HG03139 (cell line): ENCODE measurements at regions not wholly inside any gene's neighbourhood (a gene's known extent, or its start where the extent isn't known, plus 50 kb on each side); places are given as distances from the start of the nearest gene placed in this dataset.
"Not testable (repeated sequence)": the region's sequence is repeated elsewhere in the genome, so short reads cannot be mapped to it uniquely, and the experiment has no call there.

Experiments used
- ATAC-seq: cut with Tn5 transposase; IDR thresholded peaks from one replicate; pipeline ENCODE4 v1.9.1; 2021; ENCODE audit not compliant: unreplicated experiment

DNA sequence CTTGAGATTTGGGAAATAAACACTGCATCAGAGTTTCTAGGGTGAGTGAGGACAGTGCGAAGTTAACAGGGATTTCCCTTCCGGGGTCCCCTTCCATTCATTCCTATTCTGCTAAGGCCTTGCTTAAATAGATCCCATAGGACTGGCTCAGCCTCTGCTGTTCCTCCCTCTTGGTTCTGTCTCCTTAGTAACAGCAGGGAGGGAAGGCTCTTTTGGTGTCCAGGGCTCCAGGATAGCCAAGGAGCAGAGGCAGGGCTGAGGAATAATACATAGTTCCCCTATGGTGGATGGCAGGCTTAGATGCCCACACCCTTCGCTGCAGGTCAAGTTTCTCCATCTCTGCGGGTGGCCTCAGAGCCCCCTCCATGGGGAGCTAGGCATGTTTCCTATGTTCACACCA lies 591.7 kb downstream of the ACTL7B start:
- no peak for ATAC-seq

DNA sequence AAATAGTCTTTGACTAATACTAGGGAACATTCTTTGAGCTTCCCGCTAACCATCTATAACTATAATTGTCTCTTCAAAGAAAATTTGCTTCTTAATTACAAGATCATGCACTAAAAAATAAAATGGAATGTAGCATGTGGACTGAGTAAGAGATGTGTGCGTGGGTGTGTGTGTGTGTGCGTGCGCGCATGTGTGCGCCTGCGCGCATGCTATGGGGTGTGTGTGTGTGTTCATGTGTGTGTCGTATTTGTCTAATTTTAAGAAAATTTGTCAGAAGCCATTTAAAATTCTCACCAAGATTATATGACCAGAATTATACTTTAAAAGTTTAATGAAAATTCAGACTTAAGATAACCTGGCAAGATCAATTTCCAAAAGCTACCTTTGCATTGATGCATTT lies 593.0 kb downstream of the ACTL7B start:
- no peak for ATAC-seq

DNA sequence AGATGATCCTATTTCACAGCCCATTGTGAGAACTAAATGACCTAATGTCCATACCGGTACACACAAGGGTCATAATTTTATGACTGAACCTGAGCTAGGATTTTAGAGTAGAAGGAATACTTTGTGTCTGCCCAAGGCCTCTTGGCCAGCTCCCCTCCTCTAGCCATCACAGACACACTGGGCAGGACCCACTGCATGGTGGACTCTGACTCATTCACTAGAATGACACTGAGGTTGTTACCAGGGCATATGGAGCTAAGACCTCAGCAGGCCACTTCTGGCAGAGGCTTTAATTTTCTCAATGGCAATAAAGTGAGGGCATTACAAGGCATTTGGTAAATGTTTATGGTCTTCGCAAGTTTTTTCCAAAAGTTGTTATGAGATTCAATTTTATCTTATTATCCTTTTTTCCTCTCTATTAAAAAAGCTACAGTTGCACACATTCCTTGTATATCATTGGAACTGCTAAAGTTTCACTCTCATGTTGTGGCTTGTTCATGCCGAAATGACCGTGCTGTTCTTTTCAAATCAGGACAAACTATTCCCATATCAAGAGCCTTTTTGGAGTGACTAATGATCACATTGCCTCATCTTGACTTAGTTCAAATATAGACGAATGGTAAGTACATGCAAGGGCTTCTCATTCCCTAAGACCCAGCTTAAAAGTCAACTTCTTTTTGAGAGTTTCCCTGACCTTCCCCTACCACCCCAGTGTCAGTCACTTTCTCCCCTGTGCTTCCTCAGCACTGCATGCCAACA lies 595.7 kb downstream of the ACTL7B start:
- no peak for ATAC-seq

DNA sequence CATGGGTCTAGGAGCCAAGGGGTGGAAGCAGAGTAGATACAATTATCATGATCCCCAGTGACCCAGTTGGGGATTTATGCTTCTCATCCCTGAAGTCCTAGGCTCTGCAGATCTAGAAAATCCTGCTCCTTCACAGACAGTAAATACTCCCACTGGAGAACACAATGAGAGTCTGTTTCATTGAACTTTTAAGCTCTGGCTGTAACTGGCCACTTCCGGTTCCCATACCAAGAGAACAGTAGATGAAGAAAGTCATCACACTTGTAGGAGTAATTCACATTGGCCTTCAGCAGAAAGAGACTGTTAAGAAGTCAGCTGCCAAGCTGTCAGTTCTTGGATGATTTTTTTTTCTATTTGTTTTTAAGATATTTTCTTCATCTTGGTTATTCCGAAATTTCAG lies 597.1 kb downstream of the ACTL7B start:
- ATAC-seq: no peak

DNA sequence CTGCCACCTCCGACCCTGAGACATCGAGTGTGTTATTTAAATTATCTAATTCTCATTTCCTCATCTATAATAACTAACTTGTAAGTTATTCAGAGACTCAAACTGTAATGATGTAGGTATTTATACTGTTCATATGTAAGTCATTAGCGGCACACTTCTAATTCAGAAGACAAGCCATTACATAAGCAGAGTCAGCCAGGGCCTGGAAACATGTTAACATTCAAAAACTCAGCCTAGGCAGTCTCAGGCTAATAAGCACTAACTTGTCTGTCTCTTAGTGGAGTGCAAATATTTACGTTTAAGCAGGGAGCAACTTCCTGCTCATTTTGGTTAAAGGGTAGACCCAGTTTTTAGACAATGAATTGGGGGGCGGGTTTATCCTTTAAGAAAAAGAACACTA lies 598.4 kb downstream of the ACTL7B start:
- no peak for ATAC-seq

DNA sequence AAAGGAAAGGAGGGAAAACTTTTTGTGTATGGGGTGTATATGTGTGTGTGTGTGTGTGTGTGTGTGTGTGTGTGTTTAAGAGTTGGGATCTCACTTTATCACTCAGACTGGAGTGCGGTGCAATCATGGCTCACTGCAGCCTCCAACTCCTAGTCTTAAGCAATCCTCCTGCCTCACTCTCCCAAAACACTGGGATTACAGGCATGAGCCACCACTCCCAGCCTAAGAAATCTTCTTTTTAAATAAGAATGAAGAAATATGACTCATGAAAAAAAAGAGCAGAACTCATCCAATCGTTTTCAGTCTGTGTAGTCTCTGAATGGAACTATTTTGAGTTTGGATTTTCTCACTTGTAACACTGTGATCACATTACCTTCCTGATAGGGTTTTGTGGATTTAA lies 601.5 kb downstream of the ACTL7B start:
- no peak for ATAC-seq

DNA sequence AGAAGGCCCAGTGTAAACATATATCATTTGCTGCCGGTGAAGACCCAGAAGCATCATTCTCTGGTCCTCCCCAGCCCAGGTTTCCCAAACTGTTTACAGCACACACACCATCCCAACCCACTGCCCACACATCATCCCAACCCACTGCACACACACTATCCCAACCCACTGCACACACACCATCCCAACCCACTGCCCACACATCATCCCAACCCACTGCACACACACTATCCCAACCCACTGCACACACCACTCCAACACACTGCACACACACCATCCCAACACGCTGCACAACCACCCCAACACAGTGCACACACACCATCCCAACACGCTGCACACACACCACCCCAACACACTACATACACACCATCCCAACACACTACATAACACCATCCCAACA lies 608.4 kb downstream of the ACTL7B start:
- ATAC-seq: not testable (repeated sequence)

DNA sequence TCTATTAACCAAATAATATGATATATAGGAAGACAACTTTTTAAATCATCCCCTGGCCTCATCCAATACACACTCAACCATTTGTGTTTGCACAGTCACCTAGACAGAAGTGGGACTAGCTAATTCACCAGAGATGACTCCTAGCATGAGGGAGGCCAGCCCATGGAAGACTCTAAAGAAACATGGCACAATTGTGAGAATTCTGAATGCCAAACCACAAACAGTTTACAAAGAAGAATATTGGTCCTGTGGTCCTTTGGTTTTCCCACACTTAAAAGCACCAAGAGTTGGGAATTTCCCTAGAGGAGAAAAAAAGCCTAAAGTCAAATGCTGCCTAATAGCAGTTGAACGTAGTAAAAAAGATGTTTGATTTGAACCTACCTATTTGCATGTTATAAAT lies 609.9 kb downstream of the ACTL7B start:
- no peak for ATAC-seq

DNA sequence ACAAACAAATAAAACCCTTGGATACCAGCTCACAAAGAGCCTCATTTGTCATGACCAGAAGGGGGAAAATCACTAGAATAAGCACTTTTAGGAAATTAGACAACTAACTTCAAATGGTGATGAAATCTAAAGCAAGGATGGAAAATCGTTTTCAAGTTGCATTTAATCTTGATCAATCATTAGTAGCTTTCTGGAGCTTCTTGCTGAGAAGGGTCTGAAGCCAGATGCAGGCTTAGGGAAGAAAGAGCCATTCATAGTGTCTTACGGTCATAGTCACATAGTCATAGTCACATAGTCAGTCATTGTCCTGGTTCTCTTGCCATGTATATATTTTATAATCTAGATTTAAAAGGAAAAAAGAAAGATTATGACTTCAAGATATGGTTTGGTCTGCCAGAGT lies 610.5 kb downstream of the ACTL7B start:
- ATAC-seq: no peak

DNA sequence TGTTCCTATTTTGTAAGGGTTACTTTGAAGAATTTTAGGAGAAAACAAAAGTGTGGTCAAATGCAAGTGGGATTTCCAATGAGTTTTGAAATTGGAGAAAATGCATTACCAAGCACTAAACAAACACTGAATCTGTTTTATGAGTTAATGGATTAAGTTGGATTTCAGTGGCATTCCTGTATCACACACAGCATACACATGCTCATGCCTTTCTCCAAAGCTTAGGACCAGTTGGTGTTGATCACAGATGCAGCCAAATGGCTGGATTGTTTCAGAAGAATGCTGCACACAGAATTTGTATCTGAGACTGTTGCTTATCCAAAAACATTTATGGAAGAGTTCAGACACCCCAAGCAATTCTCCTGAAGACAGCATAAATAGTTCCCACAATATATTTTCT lies 611.1 kb downstream of the ACTL7B start:
- no peak for ATAC-seq

DNA sequence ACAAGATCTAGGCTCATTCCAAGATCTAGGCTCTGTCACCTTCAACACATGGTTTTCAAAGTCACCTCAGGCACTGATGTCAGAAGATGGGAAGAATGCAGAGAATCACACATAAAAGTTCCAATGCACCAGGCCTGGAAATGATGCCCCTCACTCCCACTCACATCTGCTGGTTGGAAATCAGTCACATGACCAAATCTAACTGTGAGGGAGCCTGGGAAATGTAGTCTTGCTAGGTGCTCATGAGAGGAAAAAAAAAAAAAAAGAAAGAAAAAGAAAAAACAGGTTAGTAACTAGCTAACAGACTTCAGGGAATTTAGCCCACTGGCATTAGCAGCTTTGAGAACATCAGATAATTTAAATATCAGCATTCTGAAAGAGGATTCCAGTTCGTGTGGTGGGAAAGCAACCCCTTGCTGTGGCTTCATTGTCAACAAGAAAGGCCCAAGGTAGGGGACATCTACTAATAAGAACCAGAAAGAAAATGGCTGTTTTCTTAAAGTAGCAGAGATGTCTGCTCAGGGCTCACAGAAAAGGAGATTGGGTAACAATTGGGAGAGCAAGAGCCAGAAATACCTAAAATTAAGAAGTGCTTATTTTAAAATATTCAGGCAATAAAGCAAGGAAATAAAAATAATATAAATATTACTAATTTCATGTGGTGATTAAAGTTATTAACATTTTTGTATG lies 614.3 kb downstream of the ACTL7B start:
- no peak for ATAC-seq

DNA sequence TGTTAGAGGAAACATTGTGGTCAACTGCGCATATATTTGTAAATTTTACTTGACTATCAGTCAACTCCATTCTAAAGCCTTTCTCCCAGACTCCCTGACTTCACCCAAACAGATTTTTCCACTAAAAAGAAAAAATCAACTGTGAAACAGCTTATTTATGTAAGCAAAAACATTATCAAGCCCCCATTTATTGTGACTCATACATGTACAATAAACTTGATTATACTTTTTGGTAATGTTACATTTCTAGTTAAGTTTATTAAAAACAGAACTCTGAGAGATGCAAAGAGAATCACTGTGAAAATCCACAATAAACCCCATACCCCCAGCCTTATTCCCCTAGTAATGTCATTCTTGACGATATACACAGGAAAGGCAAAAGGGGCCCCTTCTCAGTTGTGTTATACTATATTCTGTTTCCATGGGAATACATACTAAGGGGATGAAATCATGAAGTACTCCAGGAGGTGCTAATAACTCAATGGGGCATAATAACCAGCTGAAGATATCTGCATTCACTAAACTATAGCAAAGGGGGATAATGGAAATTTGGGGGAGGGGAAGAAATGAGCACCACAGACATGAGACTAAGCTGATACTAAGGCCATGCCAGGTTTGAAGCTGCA lies 616.0 kb downstream of the ACTL7B start:
- no peak for ATAC-seq

DNA sequence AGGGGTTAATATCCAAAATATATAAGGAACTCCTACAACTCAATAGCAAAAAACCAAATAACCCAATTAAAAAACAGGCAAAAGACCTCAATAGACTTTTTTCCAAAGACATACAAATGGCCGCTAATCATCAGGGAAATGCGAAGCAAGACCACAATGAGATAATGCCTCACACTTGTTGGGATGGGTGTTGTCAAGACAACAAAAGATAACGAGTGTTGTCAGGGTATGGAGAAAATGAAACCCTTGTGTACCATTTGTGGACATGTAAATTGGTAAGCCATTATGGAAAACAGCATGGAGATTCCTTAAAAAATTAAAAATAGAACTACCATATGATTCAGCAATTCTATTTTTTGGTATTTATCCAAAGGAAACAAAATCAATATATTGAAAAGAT lies 620.2 kb downstream of the ACTL7B start:
- no peak for ATAC-seq

DNA sequence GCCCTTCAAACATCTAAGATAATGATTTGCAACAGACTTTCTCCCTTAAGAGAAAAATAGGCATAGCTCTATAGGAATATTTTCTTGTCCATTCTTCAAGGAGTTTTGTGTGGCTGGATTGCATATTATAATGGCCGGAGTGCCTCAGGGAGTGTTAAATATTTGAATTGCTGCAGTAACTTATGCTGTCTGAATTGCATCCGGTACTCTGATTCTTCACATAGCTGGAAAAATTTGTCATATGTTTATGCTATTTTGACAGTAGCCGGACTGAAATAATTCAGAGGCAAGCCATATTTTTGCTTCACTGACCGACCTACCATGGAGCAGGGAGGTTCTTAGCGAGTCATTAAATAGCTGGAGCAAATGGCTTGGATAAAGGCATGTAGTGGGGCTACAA lies 621.0 kb downstream of the ACTL7B start:
- ATAC-seq: no peak

DNA sequence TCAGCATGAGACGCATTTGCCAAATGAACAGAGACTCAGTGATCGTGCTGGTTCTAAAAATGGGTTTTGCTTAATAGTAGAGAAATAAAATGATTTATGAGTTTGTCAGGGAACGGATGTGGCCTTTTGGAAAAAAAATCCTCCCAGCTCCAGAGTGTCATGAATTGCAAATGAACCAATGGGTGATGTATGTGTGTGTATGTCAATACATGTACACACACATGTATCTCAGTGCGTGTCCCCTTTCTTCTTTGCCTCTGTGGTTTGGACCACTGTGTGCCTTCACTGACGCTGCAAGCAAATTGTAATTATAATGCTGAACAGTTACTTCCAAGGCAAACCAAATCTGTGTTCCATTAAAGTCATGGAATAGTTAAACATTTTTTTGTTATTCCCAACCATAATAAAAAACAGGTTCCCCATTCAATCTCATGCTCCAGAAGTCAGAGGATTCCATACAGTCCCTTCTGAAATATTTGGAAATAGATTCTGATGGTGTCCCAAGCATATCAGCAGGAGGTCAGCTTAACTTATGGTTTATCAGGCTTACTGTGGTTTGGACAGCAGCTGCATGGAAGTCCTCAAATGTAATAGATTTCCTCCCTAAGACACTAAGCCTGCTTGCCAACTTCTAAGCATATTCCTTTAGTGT lies 630.5 kb downstream of the ACTL7B start:
- ATAC-seq: no peak

DNA sequence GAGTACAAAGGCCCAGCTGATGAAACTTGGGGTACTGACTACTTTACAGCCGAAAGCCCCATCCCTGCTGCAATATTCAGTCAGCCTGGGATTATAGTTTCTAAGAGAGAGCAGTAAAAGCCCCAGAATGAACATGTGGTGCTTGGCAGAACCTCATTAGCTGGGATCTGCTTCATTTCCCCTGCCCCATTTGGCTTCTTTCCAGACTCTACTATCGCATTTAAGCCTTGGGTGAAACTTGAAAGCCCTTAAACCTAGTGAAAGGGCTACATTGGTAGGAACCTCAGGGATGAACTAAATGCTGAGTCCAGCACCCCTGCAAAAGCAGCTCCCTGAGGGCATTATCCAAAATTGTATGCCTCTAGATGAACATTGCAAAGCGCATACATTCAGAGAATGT lies 631.1 kb downstream of the ACTL7B start:
- no peak for ATAC-seq

DNA sequence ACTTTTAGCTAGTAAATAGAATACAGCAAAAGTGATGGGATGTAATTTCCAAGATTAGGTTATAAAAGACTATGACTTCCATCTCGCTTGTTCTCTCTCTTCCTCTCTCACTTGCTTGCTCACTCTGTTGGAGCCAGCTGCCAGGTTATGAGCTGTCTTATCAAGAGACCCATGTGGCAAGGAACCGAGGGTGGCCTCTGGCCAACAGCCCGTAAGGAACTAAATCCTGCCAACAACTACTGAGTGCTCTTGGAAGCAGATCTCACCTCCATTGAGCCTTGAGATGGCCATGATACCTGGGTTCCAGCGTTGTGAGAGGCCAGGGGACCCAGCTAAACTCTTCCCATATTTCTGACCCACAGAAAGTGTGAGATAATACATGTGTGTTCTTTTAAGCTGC lies 636.1 kb downstream of the ACTL7B start:
- no peak for ATAC-seq

DNA sequence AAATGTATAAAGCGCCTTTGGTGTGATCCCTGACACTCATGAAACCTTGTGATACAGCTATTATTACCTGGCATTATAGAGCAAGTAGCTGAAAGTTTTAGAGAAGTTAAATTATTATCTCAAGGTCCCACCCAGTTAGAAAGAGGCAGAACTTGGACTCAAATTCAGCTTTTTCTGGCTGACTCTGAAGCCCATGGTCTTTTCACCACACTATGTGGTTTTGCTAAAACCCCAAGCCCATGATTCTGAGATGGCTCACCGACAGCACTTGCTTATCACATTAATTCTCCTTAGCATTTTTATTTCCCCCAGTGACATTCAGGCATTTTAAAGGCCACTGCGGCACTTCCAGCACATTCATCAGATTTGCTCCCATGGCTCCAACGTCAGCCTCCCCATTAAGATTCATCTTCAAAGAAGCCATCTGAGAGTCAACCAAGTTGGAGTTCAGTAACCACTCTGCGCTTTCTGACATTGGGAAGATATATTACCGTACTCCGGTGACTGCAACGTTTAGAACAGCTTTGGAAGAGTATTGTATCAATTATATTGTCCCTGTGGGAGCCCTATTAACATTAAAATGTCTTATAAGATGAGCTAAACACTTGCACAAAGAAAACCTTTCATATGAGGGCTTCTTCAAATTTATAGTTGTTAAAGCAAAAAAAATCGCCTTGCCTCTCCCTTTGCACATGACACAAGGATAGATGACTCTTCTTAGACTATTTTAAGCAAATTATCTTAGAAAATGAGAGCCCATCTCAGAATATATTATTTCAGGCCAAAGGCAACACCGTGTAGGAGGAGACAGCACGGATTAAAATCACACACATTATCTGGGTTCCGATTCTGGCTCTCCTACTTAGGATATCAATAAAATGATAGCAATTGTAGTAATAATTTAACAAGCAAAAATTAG lies 638.1 kb downstream of the ACTL7B start:
- no peak for ATAC-seq

DNA sequence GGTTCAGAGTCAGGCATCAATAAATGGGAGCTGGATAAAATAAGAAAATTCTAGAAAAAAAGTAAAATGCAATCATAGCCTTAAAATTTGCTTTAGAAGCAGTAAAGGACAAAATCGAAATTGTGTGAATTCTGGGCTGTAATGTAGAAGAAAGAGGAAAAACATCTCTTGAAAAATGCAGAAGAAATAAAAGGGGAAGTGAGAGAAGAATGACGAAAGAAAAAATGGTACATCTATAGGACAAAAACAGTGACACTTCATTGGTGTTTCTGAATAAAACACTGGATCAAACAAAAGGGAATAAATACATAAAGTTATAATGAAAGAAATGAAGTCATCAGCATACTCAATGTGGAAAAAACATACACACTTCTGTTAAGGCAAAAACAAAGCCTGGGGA lies 642.3 kb downstream of the ACTL7B start:
- ATAC-seq: no peak

DNA sequence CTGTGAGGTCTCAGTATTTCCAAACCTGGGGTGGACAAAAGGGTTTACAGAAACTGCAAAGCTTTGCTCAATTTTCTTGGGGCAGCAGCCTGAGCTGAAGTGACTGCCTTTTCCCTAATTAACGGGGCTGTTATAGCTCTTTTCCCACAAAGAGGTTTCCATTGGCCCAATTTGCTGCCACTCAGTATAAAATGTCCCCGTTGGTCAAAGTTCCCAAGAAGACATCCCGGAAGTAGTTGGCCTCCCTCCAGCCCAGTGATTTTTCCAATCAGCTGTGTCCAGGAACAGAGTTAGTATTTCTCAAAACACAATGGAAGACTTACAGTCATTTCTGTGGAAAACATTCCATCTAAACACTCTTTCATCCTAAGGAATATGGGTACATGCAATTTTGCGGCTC lies 643.6 kb downstream of the ACTL7B start:
- no peak for ATAC-seq

DNA sequence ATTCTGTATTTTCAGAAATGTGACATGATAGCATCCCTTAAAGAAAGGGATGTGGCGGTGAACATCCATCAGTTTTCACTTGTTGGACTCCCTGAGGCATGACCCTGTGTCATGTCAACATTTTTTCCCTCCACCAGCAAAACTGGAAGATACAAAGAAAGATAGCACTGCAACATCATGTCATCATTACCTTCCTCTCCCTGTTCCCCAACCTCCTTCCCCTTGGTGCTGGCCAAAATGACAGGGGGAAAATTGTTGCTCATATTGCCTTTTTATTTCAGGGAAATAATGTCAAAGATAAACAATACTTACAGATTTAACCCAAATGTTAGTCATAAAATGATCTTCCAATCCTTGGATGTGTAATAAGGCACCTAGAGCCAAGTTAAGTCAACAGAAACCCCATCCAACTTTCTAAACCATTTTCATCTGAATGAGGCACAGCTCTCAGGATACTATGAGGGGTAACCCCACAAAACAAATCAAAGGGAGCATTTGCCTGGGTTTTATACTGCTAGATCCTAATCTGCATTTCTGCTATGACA lies 644.3 kb downstream of the ACTL7B start:
- ATAC-seq: no peak
